ENCODE measurements at regions not wholly inside any gene's neighbourhood (a gene's known extent, or its start where the extent isn't known, plus 50 kb on each side); places are given as distances from the start of the nearest gene placed in this dataset.
"Not testable (repeated sequence)": the region's sequence is repeated elsewhere in the genome, so short reads cannot be mapped to it uniquely, and the experiment has no call there.

GRCh38 chr12:88925454-88925853 lies 345.2 kb upstream of the KITLG start:
- DNase-seq = no peak

- DNase-seq = no peak
Observed at GRCh38 chr12:88924162-88924561, 343.9 kb upstream of the KITLG start.

GRCh38 chr12:88923631-88924030 lies 343.4 kb upstream of the KITLG start:
- no peak for DNase-seq

GRCh38 chr12:88922816-88923215 lies 342.5 kb upstream of the KITLG start:
- peak; percentile 51 for DNase-seq

GRCh38 chr12:88921890-88922532 lies 341.7 kb upstream of the KITLG start:
- no peak for DNase-seq

- no peak for DNase-seq
Observed at GRCh38 chr12:88921434-88921833, 341.2 kb upstream of the KITLG start.

GRCh38 chr12:88918161-88918560 lies 337.9 kb upstream of the KITLG start:
- no peak for DNase-seq

- no peak for DNase-seq
Observed at GRCh38 chr12:88914967-88915366, 334.7 kb upstream of the KITLG start.

GRCh38 chr12:88909510-88909909 lies 329.2 kb upstream of the KITLG start:
- DNase-seq = no peak

GRCh38 chr12:88908345-88908744 lies 328.1 kb upstream of the KITLG start:
- DNase-seq = no peak

GRCh38 chr12:88904705-88905104 lies 324.4 kb upstream of the KITLG start:
- no peak for DNase-seq

GRCh38 chr12:88903333-88903732 lies 323.1 kb upstream of the KITLG start:
- DNase-seq = no peak

GRCh38 chr12:88897723-88898122 lies 317.5 kb upstream of the KITLG start:
- peak; percentile 20 for DNase-seq

GRCh38 chr12:88896958-88897357 lies 316.7 kb upstream of the KITLG start:
- no peak for DNase-seq

GRCh38 chr12:88895634-88896033 lies 315.4 kb upstream of the KITLG start:
- DNase-seq = no peak

GRCh38 chr12:88893801-88894200 lies 313.5 kb upstream of the KITLG start:
- DNase-seq = no peak

- DNase-seq = not testable (repeated sequence)
Observed at GRCh38 chr12:88891434-88891833, 311.2 kb upstream of the KITLG start.

GRCh38 chr12:88889326-88890110 lies 309.2 kb upstream of the KITLG start:
- no peak for DNase-seq

GRCh38 chr12:88884600-88884999 lies 304.3 kb upstream of the KITLG start:
- DNase-seq = no peak

- no peak for DNase-seq
Observed at GRCh38 chr12:88882662-88883061, 302.4 kb upstream of the KITLG start.

- DNase-seq = no peak
Observed at GRCh38 chr12:88880051-88880450, 299.8 kb upstream of the KITLG start.

- DNase-seq = no peak
Observed at GRCh38 chr12:88878295-88878694, 298.0 kb upstream of the KITLG start.

- DNase-seq = no peak
Observed at GRCh38 chr12:88876857-88877256, 296.6 kb upstream of the KITLG start.

GRCh38 chr12:88870000-88870737 lies 289.9 kb upstream of the KITLG start:
- DNase-seq = no peak
